Ovary (tissue), 7 donors: ENCODE measurements at regions not wholly inside any gene's neighbourhood (a gene's known extent, or its start where the extent isn't known, plus 50 kb on each side); places are given as distances from the start of the nearest gene placed in this dataset.

Experiments
- DNase-seq, 5 donors: peaks; one replicate each; pipeline ENCODE4 v3.0.0-alpha.2; 2019 to 2020
- H3K27ac ChIP-seq, 2 donors: fragments of 200-600 bp; one replicate each; pipeline versions ENCODE4 v1.5.1 to v1.8.0; 2019 to 2022
- H3K27me3 ChIP-seq: fragments of 200-600 bp; one replicate; pipeline ENCODE4 v1.8.0; 2022
- H3K36me3 ChIP-seq: fragments of 200-600 bp; sonication (generic); one replicate; pipeline ENCODE4 v1.5.1; 2019
- H3K4me1 ChIP-seq: one replicate; pipeline ENCODE4 v1.8.1; 2013; ENCODE audit warnings: mild to moderate bottlenecking, moderate library complexity; ENCODE audit not compliant: insufficient read depth
- H3K4me3 ChIP-seq: fragments of 200-600 bp; sonication (generic); one replicate; pipeline ENCODE4 v1.5.1; 2017
- H3K9me3 ChIP-seq, 2 donors: fragments of 200-600 bp in 1 of 2; sonication (generic) in 1 of 2; one replicate each; pipeline versions ENCODE4 v1.5.1 to v1.8.1; 2013 to 2019; ENCODE audit warnings: mild to moderate bottlenecking in 1 of 2, moderate library complexity in 1 of 2
- CTCF ChIP-seq, 3 donors: fragments of 450-650 bp in 2 of 3; fragments of 200-600 bp in 1 of 3; IDR thresholded peaks; one replicate each; pipeline versions ENCODE4 v1.5.1 to v1.8.0; 2016 to 2022; ENCODE audit warnings: antibody characterized with exemption in 3 of 3, mild to moderate bottlenecking in 1 of 3
- EP300 ChIP-seq: sonication (generic); formaldehyde crosslinking; IDR thresholded peaks from one replicate; pipeline ENCODE4 v1.6.1; 2017; ENCODE audit warnings: antibody characterized with exemption
- POLR2A ChIP-seq: fragments of 450-650 bp; IDR thresholded peaks from one replicate; pipeline ENCODE4 v1.6.1; 2017; ENCODE audit warnings: antibody characterized with exemption, mild to moderate bottlenecking, moderate library complexity
- WGBS, 3 donors: extraction: QIAGEN DNeasy Blood & Tissue Kit in 1 of 3; methylation state at CpG; one replicate each; pipeline versions ENCODE4 v1.1.5 to v1.1.7; 2013 to 2017; 5-methylcytosine and 5-hydroxymethylcytosine counted together
- intact Hi-C, 4 donors: fragments of 100-400 bp; cut with DNase I; formaldehyde crosslinking; loops; one replicate each; pipeline versions ENCODE4 v1.11.0 to v1.15.1; 2022 to 2023
- donor health status: DM: no; HTN: no; CAD: no; lungs with moderate emphysema.
- donor health status: DM: no; HTN: no; CAD: no.
- donor health status: Bipolar disorder and iron deficiency.
- donor health status: DM: no; HTN: no; CAD: no.
- donor health status: DM: yes; HTN: yes; CAD: no.

DNA sequence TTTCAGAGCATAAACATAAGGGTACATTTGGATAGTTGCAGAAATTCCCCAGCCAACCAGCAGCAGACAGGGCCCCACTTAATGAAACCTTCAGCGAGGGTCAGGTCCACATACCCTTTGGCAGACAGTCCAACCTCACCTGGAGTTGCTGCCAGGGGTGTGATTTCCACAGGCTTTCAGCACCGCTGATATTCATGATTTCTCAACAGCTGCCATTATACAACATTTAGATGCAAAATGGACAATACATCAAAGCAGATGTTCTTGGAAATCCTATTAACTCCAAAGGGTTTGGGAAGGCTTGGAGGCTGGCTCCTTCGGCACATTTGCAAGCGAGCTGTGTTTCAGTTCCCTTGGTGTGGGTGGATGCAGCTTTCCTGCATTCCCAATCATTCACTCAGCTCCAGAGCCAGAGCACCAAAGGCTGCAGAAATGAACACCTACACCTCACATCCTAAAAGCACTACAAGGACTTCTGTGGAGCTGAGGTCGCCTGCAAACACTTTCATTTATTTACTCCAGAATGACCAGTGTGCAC, 147.2 kb upstream of the VSTM2B start:
- no peak for TF ChIP-seq POLR2A
- no peak for TF ChIP-seq EP300
- TF ChIP-seq CTCF (IDR thresholded peaks at IDR 0.05), result no peak
- 70 to 71% (median 71%) methylated on average over 5 of the region's 5 CpGs for WGBS, 3 donors
- no peaks in the 10 kb centered on the region for H3K4me1 ChIP-seq

DNA sequence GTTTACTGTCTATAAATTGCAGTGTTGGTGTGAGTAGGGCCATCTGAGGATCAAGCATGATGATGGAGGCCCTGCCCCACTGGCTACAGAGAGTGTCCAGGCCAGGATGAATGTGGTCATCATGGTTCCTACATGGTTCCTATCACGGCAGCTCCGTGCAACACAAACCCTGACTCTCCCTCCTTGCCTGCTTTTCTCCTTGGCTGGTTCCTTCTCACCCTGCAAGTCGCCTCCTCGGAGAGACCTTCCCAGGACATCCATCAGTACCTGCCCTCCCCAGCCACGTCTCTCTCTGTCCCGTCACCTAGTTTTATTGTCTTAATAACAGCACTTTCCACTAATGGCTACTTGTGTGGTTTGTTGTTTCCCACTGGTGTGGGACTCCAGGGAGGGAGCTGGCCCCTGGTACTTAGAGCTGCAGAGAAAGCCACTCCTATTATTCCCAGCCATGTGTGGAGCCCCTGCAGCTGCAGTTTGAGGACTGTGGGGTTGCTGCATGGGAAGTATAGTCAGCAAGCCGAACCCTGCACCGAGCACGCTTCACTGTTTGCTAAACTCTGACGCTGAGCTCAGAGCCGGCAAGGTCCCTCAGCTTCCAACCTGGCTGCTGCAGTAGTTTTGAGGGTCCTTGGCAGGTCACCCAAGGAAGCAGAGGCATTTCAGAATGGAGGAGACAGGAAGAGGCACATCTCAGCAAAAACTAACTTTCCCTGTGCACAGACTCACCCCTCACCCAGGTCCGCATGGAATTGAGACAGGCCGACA, 146.4 kb upstream of the VSTM2B start:
- DNase-seq, result no peak
- H3K36me3 ChIP-seq, result no peaks in the 10 kb centered on the region
- 51 to 61% (median 56%) methylated on average over 13 of the region's 13 CpGs for WGBS, 3 donors
- no peak overlapping the region for H3K27ac ChIP-seq
- no peaks in the 10 kb centered on the region for H3K9me3 ChIP-seq
- TF ChIP-seq POLR2A (no peak), EP300 (no peak), CTCF (IDR thresholded peaks at IDR 0.05) (no peak)
- no peak overlapping the region for H3K4me3 ChIP-seq
- intact Hi-C loops, result no loop called here
- no peaks in the 10 kb centered on the region for H3K4me1 ChIP-seq
- no peaks in the 10 kb centered on the region for H3K27me3 ChIP-seq

More for the DNA sequence above, 147.2 kb upstream of the VSTM2B start:
- Histone ChIP-seq H3K27ac (no peak overlapping the region), H3K36me3 (no peaks in the 10 kb centered on the region), H3K9me3 (no peaks in the 10 kb centered on the region), H3K4me3 (no peak overlapping the region), H3K27me3 (no peaks in the 10 kb centered on the region)
- no peak for DNase-seq
- intact Hi-C loops, result no loop called here

GRCh38 chr19:29380581-29380980, 145.2 kb upstream of the VSTM2B start:
- intact Hi-C loops, result no loop called here
- H3K4me1 ChIP-seq, result no peaks in the 10 kb centered on the region
- no peak overlapping the region for H3K27ac ChIP-seq
- 63 to 83% (median 68%) methylated on average over 5 of the region's 5 CpGs for WGBS, 3 donors
- H3K9me3 ChIP-seq, result no peaks in the 10 kb centered on the region
- no peaks in the 10 kb centered on the region for H3K27me3 ChIP-seq
- H3K36me3 ChIP-seq, result no peaks in the 10 kb centered on the region
- TF ChIP-seq POLR2A (no peak), CTCF (IDR thresholded peaks at IDR 0.05) (no peak), EP300 (no peak)
- no peak overlapping the region for H3K4me3 ChIP-seq
- no peak for DNase-seq

GRCh38 chr19:29381353-29382203, 144.2 kb upstream of the VSTM2B start:
- intact Hi-C loops, result no loop called here

More at GRCh38 chr19:29381353-29382203, 144.2 kb upstream of the VSTM2B start:
- peak in 3 of 5 donors; percentile 2 to 7 (median 5) for DNase-seq
- 82 to 88% (median 84%) methylated on average over 17 of the region's 17 CpGs for WGBS, 3 donors
- Histone ChIP-seq H3K36me3 (no peaks in the 10 kb centered on the region), H3K27me3 (no peaks in the 10 kb centered on the region), H3K4me1 (no peaks in the 10 kb centered on the region), H3K9me3 (no peaks in the 10 kb centered on the region), H3K4me3 (no peak overlapping the region), H3K27ac (no peak overlapping the region)
- no peak for TF ChIP-seq EP300
- TF ChIP-seq POLR2A, result no peak
- no peak for TF ChIP-seq CTCF (IDR thresholded peaks at IDR 0.05)
